ENCODE measurements at regions not wholly inside any gene's neighbourhood (a gene's known extent, or its start where the extent isn't known, plus 50 kb on each side); places are given as distances from the start of the nearest gene placed in this dataset.

DNA sequence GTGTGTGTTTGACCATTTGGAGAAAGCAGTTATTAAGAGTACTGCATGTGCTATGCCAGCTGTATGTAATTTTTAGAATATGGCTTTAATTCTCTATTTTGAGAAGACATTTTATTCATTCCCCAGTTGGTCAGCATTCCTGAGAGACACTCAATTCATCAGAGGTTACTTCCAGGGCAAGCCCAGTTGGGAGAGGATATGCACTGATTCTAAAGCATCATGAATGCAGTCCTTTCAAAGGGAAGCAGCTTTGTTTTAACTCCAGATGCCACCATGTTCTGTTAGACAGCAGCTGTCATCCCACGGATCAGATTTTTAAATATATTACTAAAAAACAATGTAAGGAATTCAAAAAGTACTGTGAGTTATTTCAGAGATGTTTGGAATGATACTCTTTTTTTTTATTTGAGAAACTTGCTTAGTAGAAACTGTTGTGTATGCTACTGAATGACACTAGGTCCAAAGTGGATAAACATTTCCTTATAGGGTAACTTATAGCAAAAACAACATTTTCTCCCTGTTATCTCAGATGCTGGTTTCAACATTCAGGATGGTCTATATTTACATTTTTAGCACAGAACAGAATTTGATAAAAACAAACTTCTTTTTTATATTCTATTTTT lies 149.5 kb upstream of the B3GALT2 start:
- peaks cover 15% of the 10 kb centered on the region for H3K36me3 Mint-ChIP-seq
- WGBS (ENCODE audit: insufficient coverage), result no CpG with 5 or more reads among the region's 1 CpG
- Histone ChIP-seq H3K27me3 (replicated peaks in 1 of 2; ENCODE audit: control insufficient read depth in 2 of 2, extremely low read depth in 1 of 2, insufficient read depth in 2 of 2, low read length in 1 of 2) (no peaks in the 10 kb centered on the region), H3K36me3 (ENCODE audit: control insufficient read depth in 2 of 2, extremely low read depth in 1 of 2, insufficient read depth in 1 of 2, low read length in 1 of 2) (no peaks in the 10 kb centered on the region), H3K27ac (ENCODE audit: low read length) (no peak overlapping the region), H3K4me3 (ENCODE audit: control insufficient read depth in 1 of 2, extremely low read depth in 1 of 2, low read length in 1 of 2) (no peak overlapping the region), H3K4me1 (ENCODE audit: control insufficient read depth in 1 of 2, extremely low read depth in 1 of 2, insufficient read depth in 2 of 2, low read length in 2 of 2) (no peaks in the 10 kb centered on the region), H3K9me3 (no peaks in the 10 kb centered on the region)
- DNase-seq, result no peak
- H3K27ac Mint-ChIP-seq, result no peak overlapping the region
- peaks cover 8 to 34% (median 21%) of the 10 kb centered on the region in 3 donors for H3K9me3 Mint-ChIP-seq
- peaks cover 0 to 4% (median 2%) of the 10 kb centered on the region in 3 donors for H3K4me1 Mint-ChIP-seq
- CTCF ChIA-PET, result no interaction called here
- POLR2A ChIA-PET, result no interaction called here
- no peaks in the 10 kb centered on the region for H3K27me3 Mint-ChIP-seq
- no peak overlapping the region for H3K4me3 Mint-ChIP-seq
- no peak for ATAC-seq (replicated peaks in 1 of 4)

DNA sequence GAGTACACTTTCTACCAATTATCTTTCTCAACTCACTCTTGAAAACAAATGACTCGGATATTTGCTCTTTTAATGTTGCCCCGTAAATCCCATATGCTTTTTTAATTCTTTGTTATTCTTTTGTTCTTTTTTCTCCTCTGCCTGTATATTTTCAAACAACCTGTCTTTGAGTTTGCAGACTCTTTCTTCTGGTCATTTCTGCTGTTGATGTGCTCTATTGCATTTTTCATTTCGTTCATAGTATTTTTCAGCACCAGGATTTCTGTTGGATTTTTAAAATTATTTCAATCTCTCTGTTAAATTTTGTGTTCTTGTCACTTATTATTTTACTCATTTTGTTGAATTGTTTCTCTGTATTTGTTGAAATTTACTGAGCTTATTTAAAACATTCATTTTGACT lies 146.8 kb upstream of the B3GALT2 start:
- peaks cover 15 to 47% (median 33%) of the 10 kb centered on the region in 3 donors for H3K9me3 Mint-ChIP-seq
- H3K4me1 ChIP-seq (ENCODE audit: control insufficient read depth in 1 of 2, extremely low read depth in 1 of 2, insufficient read depth in 2 of 2, low read length in 2 of 2), result no peaks in the 10 kb centered on the region
- H3K4me1 Mint-ChIP-seq, result peaks cover 0 to 2% (median 2%) of the 10 kb centered on the region in 3 donors
- no peaks in the 10 kb centered on the region for H3K27me3 ChIP-seq (replicated peaks in 1 of 2; ENCODE audit: control insufficient read depth in 2 of 2, extremely low read depth in 1 of 2, insufficient read depth in 2 of 2, low read length in 1 of 2)
- H3K27me3 Mint-ChIP-seq, result no peaks in the 10 kb centered on the region
- H3K36me3 Mint-ChIP-seq, result peaks cover 18% of the 10 kb centered on the region
- no peak overlapping the region for H3K27ac ChIP-seq (ENCODE audit: low read length)
- CTCF ChIA-PET, result no interaction called here
- H3K9me3 ChIP-seq, result no peaks in the 10 kb centered on the region
- ATAC-seq (replicated peaks in 1 of 4) (no peak), DNase-seq (no peak)
- WGBS (ENCODE audit: insufficient coverage), result no CpG with 5 or more reads among the region's 3 CpGs
- H3K27ac Mint-ChIP-seq, result no peak overlapping the region
- POLR2A ChIA-PET, result no interaction called here
- no peak overlapping the region for H3K4me3 Mint-ChIP-seq
- H3K4me3 ChIP-seq (ENCODE audit: control insufficient read depth in 1 of 2, extremely low read depth in 1 of 2, low read length in 1 of 2), result no peak overlapping the region
- no peaks in the 10 kb centered on the region for H3K36me3 ChIP-seq (ENCODE audit: control insufficient read depth in 2 of 2, extremely low read depth in 1 of 2, insufficient read depth in 1 of 2, low read length in 1 of 2)

DNA sequence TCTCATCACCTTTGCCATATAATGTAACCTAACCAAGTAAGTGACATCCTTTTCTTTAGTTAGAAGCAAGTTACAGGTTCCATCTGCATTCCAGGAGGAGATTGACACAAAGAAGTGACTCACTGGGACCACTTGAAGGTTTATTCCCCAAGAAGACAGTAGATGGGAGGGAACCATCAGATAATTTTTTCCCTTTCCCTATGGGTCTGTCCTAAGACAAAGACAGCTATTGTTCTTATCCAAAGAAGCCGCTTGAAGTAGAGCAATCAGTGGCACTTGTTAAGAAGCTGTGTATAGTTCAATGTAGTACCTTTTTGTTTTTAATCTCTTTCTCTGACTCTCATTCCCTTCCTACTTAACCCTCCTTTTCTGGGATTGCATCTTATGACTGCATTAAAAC lies 139.9 kb upstream of the B3GALT2 start:
- H3K4me1 Mint-ChIP-seq, result no peaks in the 10 kb centered on the region
- POLR2A ChIA-PET, result no interaction called here
- Histone ChIP-seq H3K4me3 (ENCODE audit: control insufficient read depth in 1 of 2, extremely low read depth in 1 of 2, low read length in 1 of 2) (no peak overlapping the region), H3K27ac (ENCODE audit: low read length) (no peak overlapping the region), H3K27me3 (replicated peaks in 1 of 2; ENCODE audit: control insufficient read depth in 2 of 2, extremely low read depth in 1 of 2, insufficient read depth in 2 of 2, low read length in 1 of 2) (no peaks in the 10 kb centered on the region), H3K4me1 (ENCODE audit: control insufficient read depth in 1 of 2, extremely low read depth in 1 of 2, insufficient read depth in 2 of 2, low read length in 2 of 2) (no peaks in the 10 kb centered on the region), H3K9me3 (no peaks in the 10 kb centered on the region), H3K36me3 (ENCODE audit: control insufficient read depth in 2 of 2, extremely low read depth in 1 of 2, insufficient read depth in 1 of 2, low read length in 1 of 2) (no peaks in the 10 kb centered on the region)
- WGBS (ENCODE audit: insufficient coverage), result no CpG with 5 or more reads among the region's 1 CpG
- H3K27ac Mint-ChIP-seq, result no peak overlapping the region
- no peak for DNase-seq
- CTCF ChIA-PET, result no interaction called here
- H3K9me3 Mint-ChIP-seq, result peaks cover 8 to 36% (median 27%) of the 10 kb centered on the region in 3 donors
- H3K4me3 Mint-ChIP-seq, result no peak overlapping the region
- H3K27me3 Mint-ChIP-seq, result no peaks in the 10 kb centered on the region
- peaks cover 3% of the 10 kb centered on the region for H3K36me3 Mint-ChIP-seq
- ATAC-seq (replicated peaks in 1 of 4), result no peak

DNA sequence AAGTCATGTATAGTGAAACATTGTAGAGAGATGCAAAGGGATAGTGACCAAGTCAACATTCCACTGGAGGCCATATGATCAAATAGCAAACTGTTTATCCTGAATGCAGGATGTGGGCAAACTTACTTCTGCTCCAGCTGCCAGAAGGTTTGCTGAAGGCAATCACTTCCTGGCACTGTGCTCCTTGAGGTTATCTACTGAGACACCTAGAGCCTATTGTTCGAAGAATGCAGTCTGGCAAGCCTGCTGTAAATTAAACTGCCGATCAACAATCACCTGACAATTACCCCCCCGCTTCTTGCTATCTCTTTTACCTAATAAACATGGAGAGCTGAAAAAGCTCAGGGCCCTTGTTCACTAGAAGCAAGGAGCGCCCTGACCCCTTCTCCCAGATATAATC lies 139.4 kb upstream of the B3GALT2 start:
- Mint-ChIP-seq H3K36me3 (peaks cover 3% of the 10 kb centered on the region), H3K27ac (no peak overlapping the region), H3K4me1 (no peaks in the 10 kb centered on the region), H3K4me3 (no peak overlapping the region), H3K9me3 (peaks cover 5 to 33% (median 27%) of the 10 kb centered on the region in 3 donors), H3K27me3 (no peaks in the 10 kb centered on the region)
- 88% methylated on average over 1 of the region's 4 CpGs for WGBS (ENCODE audit: insufficient coverage)
- DNase-seq (no peak), ATAC-seq (replicated peaks in 1 of 4) (no peak)
- ChIA-PET POLR2A (no interaction called here), CTCF (no interaction called here)
- no peaks in the 10 kb centered on the region for H3K9me3 ChIP-seq
- H3K36me3 ChIP-seq (ENCODE audit: control insufficient read depth in 2 of 2, extremely low read depth in 1 of 2, insufficient read depth in 1 of 2, low read length in 1 of 2), result no peaks in the 10 kb centered on the region
- no peaks in the 10 kb centered on the region for H3K4me1 ChIP-seq (ENCODE audit: control insufficient read depth in 1 of 2, extremely low read depth in 1 of 2, insufficient read depth in 2 of 2, low read length in 2 of 2)
- H3K27ac ChIP-seq (ENCODE audit: low read length), result no peak overlapping the region
- H3K27me3 ChIP-seq (replicated peaks in 1 of 2; ENCODE audit: control insufficient read depth in 2 of 2, extremely low read depth in 1 of 2, insufficient read depth in 2 of 2, low read length in 1 of 2), result no peaks in the 10 kb centered on the region
- no peak overlapping the region for H3K4me3 ChIP-seq (ENCODE audit: control insufficient read depth in 1 of 2, extremely low read depth in 1 of 2, low read length in 1 of 2)

DNA sequence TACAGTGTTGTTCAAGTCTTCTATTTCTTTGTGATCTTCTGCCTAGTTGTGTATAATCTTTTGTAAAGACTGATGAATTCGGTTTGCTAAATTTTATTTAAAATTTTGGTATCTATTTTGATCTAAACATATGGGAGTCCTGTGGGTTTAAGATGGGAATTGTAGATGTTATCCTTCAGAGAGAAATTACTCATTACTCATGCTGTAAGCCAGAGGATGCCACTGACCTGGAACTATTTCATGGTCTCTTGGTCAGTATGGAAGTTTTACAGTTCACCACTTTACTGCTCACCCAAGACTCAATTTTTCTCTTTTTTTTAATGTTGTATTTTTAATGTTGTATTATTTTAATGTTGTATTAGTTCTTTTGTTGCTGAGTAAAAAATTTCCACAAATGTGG lies 138.6 kb upstream of the B3GALT2 start:
- no peak overlapping the region for H3K27ac ChIP-seq (ENCODE audit: low read length)
- peaks cover 3% of the 10 kb centered on the region for H3K36me3 Mint-ChIP-seq
- POLR2A ChIA-PET, result no interaction called here
- H3K9me3 ChIP-seq, result no peaks in the 10 kb centered on the region
- no peaks in the 10 kb centered on the region for H3K27me3 ChIP-seq (replicated peaks in 1 of 2; ENCODE audit: control insufficient read depth in 2 of 2, extremely low read depth in 1 of 2, insufficient read depth in 2 of 2, low read length in 1 of 2)
- H3K36me3 ChIP-seq (ENCODE audit: control insufficient read depth in 2 of 2, extremely low read depth in 1 of 2, insufficient read depth in 1 of 2, low read length in 1 of 2), result no peaks in the 10 kb centered on the region
- ATAC-seq (replicated peaks in 1 of 4), result no peak
- H3K4me3 ChIP-seq (ENCODE audit: control insufficient read depth in 1 of 2, extremely low read depth in 1 of 2, low read length in 1 of 2), result no peak overlapping the region
- H3K27me3 Mint-ChIP-seq, result no peaks in the 10 kb centered on the region
- no peak overlapping the region for H3K4me3 Mint-ChIP-seq
- CTCF ChIA-PET, result no interaction called here
- H3K27ac Mint-ChIP-seq, result no peak overlapping the region
- H3K9me3 Mint-ChIP-seq, result peaks cover 3 to 29% (median 25%) of the 10 kb centered on the region in 3 donors
- DNase-seq, result no peak
- no peaks in the 10 kb centered on the region for H3K4me1 Mint-ChIP-seq
- WGBS (ENCODE audit: insufficient coverage), result no CpG with 5 or more reads among the region's 1 CpG
- H3K4me1 ChIP-seq (ENCODE audit: control insufficient read depth in 1 of 2, extremely low read depth in 1 of 2, insufficient read depth in 2 of 2, low read length in 2 of 2), result no peaks in the 10 kb centered on the region

DNA sequence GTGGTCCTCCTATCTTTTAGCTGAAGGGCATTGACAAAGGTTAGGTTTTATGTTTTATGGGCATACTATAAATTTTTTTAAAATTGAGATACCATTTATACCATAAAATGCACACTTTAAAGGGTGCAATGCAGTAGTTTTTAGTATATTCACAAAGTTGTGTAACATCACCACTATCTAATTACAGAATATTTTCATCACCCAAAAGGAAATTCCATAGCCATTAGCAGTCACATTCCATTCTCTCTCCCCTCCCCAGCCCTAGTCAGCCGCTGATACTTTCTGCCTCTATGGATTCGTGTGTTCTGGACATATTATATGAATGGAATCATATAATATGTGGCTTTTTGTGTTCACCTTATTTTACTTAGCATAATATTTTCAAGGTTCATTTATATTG lies 135.8 kb upstream of the B3GALT2 start:
- ChIA-PET POLR2A (no interaction called here), CTCF (no interaction called here)
- Mint-ChIP-seq H3K27ac (no peak overlapping the region), H3K27me3 (no peaks in the 10 kb centered on the region), H3K36me3 (no peaks in the 10 kb centered on the region), H3K9me3 (peaks cover 5 to 26% (median 12%) of the 10 kb centered on the region in 3 donors), H3K4me3 (no peak overlapping the region), H3K4me1 (no peaks in the 10 kb centered on the region)
- ATAC-seq (replicated peaks in 1 of 4) (no peak), DNase-seq (no peak)
- H3K9me3 ChIP-seq, result no peaks in the 10 kb centered on the region
- H3K4me3 ChIP-seq (ENCODE audit: control insufficient read depth in 1 of 2, extremely low read depth in 1 of 2, low read length in 1 of 2), result no peak overlapping the region
- H3K27me3 ChIP-seq (replicated peaks in 1 of 2; ENCODE audit: control insufficient read depth in 2 of 2, extremely low read depth in 1 of 2, insufficient read depth in 2 of 2, low read length in 1 of 2), result no peaks in the 10 kb centered on the region
- H3K4me1 ChIP-seq (ENCODE audit: control insufficient read depth in 1 of 2, extremely low read depth in 1 of 2, insufficient read depth in 2 of 2, low read length in 2 of 2), result no peaks in the 10 kb centered on the region
- no CpG with 5 or more reads among the region's 2 CpGs for WGBS (ENCODE audit: insufficient coverage)
- H3K36me3 ChIP-seq (ENCODE audit: control insufficient read depth in 2 of 2, extremely low read depth in 1 of 2, insufficient read depth in 1 of 2, low read length in 1 of 2), result no peaks in the 10 kb centered on the region
- no peak overlapping the region for H3K27ac ChIP-seq (ENCODE audit: low read length)

DNA sequence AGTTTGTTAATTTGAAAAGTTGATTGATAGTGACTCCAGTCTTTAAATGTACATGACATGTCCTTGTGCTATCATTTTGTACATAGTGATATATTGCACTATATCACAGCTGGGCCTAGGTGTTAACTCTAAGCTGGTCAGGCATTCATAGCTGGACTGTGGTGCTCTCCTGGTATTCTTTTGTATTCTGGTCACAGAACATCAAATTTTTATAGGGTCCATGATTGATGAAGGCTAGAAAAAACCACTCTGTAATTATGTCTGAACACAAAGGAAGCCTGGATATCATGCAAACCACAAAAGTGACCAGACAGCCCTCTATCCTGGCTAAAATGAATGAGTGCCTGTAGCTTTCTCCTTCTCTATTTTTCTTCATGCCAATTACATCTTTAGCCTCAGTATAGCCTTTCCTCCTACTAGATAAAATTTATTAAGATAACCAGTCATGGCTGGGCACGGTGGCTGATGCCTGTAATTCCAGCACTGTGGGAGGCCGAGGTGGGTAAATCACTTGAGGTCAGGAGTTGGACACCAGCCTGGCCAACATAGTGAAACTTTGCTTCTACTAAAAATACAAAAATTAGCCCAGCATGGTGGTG lies 134.9 kb upstream of the B3GALT2 start:
- H3K27ac ChIP-seq (ENCODE audit: low read length), result no peak overlapping the region
- ChIA-PET CTCF (no interaction called here), POLR2A (no interaction called here)
- no peaks in the 10 kb centered on the region for H3K36me3 ChIP-seq (ENCODE audit: control insufficient read depth in 2 of 2, extremely low read depth in 1 of 2, insufficient read depth in 1 of 2, low read length in 1 of 2)
- Mint-ChIP-seq H3K9me3 (peaks cover 5 to 26% (median 12%) of the 10 kb centered on the region in 3 donors), H3K4me3 (no peak overlapping the region), H3K27me3 (no peaks in the 10 kb centered on the region), H3K36me3 (no peaks in the 10 kb centered on the region), H3K27ac (no peak overlapping the region), H3K4me1 (no peaks in the 10 kb centered on the region)
- ATAC-seq (replicated peaks in 1 of 4) (no peak), DNase-seq (no peak)
- 100% methylated on average over 2 of the region's 2 CpGs for WGBS (ENCODE audit: insufficient coverage)
- no peaks in the 10 kb centered on the region for H3K27me3 ChIP-seq (replicated peaks in 1 of 2; ENCODE audit: control insufficient read depth in 2 of 2, extremely low read depth in 1 of 2, insufficient read depth in 2 of 2, low read length in 1 of 2)
- H3K4me3 ChIP-seq (ENCODE audit: control insufficient read depth in 1 of 2, extremely low read depth in 1 of 2, low read length in 1 of 2), result no peak overlapping the region
- no peaks in the 10 kb centered on the region for H3K4me1 ChIP-seq (ENCODE audit: control insufficient read depth in 1 of 2, extremely low read depth in 1 of 2, insufficient read depth in 2 of 2, low read length in 2 of 2)
- H3K9me3 ChIP-seq, result no peaks in the 10 kb centered on the region

All from T-cell (primary cell).